Kidney (tissue), 13 donors: ENCODE measurements at regions not wholly inside any gene's neighbourhood (a gene's known extent, or its start where the extent isn't known, plus 50 kb on each side); places are given as distances from the start of the nearest gene placed in this dataset.

Experiments
- DNase-seq, 5 donors: peaks; one replicate each; pipeline ENCODE4 v3.0.0-alpha.2; 2013 to 2020
- FAIRE-seq: peaks from 2 replicates; lab custom pipeline; 2012; peaks lifted over from hg19 to GRCh38; lab: Jason Lieb, UNC
- H3K27ac ChIP-seq, 2 donors: one replicate each; pipeline ENCODE4 v1.7.0; 2013; ENCODE audit warnings: low read depth in 2 of 2, low read length in 2 of 2, inconsistent platforms in 1 of 2
- H3K27me3 ChIP-seq: one replicate; pipeline ENCODE4 v1.7.1; 2013; ENCODE audit warnings: low read length, inconsistent platforms; ENCODE audit not compliant: control insufficient read depth, insufficient read depth
- H3K36me3 ChIP-seq, 3 donors: one replicate each; pipeline versions ENCODE4 v1.7.0 to v1.7.1; 2013; ENCODE audit warnings: low read length in 3 of 3, control low read depth in 1 of 3, inconsistent platforms in 1 of 3; ENCODE audit not compliant: insufficient read depth in 3 of 3, control insufficient read depth in 2 of 3
- H3K4me1 ChIP-seq, 3 donors: one replicate each; pipeline versions ENCODE4 v1.7.0 to v1.7.1; 2013; ENCODE audit warnings: low read length in 3 of 3, inconsistent platforms in 1 of 3, low read depth in 1 of 3; ENCODE audit not compliant: control insufficient read depth in 2 of 3, insufficient read depth in 2 of 3
- H3K4me3 ChIP-seq, 3 donors: one replicate each; pipeline versions ENCODE4 v1.7.0 to v1.8.1; 2013; ENCODE audit warnings: low read length in 3 of 3, control low read depth in 1 of 3, inconsistent platforms in 1 of 3
- H3K9ac ChIP-seq, 3 donors: one replicate each; pipeline versions ENCODE4 v1.7.0 to v1.7.1; 2013; ENCODE audit warnings: low read length in 3 of 3, control low read depth in 1 of 3, inconsistent platforms in 1 of 3
- H3K9me3 ChIP-seq, 3 donors: one replicate each; pipeline versions ENCODE4 v1.7.0 to v1.7.1; 2013; ENCODE audit warnings: low read length in 3 of 3, control low read depth in 1 of 3, inconsistent platforms in 1 of 3; ENCODE audit not compliant: control insufficient read depth in 2 of 3, insufficient read depth in 1 of 3
- intact Hi-C: fragments of 100-400 bp; cut with DNase I; formaldehyde crosslinking; loops from one replicate; pipeline ENCODE4 v1.11.1; 2022
- TF ChIP-seq, protein P1 (sequence below): IDR thresholded peaks from 3 replicates; pipeline ENCODE4 v1.5.1; 2012; ENCODE audit warnings: mild to moderate bottlenecking, moderate library complexity, borderline replicate concordance; ENCODE audit not compliant: insufficient read depth; ENCODE audit errors: extremely low read depth
- donor health status: control.
- donor health status: control.
- donor health status: control.
- donor health status: control.
- donor health status: control.
- donor health status: DM: yes; HTN: yes; CAD: no.
- donor health status: Normal renal cell carcinoma (clear cell type).

DNA sequence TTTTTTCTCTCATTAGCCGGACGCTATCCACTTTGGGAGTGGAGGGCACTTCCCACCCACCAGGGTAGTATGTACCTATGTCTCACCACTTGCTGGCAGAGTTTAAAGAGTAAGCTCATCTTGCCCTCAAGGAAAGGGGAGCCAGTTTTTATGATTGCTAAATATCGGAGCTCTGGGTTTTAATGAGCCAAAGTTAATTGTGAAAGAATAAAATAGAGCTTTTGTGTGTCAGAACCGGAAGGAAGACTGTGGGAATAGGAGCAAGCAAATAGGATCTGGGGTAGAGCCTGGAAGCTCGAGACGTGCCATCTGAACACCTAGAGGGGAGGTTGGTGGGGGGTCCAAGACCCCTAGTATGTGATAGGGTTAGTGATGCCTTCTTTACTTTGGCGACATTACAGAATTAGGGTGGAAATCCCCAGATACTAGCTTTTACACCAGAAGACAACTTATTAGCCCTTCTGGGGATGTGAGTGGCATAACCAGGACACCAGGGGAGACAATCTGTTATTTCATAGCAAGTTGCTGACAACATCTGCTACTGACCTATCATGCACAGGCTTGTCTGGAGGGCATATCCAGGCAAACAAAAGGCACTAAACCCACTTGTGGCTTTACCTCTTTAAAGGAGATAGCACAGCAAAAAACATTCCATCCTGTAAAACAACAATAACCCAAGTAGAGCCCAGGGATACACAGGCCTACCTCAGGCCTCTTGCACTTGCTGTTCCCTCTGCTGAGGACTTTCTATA is 333.8 kb downstream of the ZNF621 start:
- TF ChIP-seq, protein P1, sequence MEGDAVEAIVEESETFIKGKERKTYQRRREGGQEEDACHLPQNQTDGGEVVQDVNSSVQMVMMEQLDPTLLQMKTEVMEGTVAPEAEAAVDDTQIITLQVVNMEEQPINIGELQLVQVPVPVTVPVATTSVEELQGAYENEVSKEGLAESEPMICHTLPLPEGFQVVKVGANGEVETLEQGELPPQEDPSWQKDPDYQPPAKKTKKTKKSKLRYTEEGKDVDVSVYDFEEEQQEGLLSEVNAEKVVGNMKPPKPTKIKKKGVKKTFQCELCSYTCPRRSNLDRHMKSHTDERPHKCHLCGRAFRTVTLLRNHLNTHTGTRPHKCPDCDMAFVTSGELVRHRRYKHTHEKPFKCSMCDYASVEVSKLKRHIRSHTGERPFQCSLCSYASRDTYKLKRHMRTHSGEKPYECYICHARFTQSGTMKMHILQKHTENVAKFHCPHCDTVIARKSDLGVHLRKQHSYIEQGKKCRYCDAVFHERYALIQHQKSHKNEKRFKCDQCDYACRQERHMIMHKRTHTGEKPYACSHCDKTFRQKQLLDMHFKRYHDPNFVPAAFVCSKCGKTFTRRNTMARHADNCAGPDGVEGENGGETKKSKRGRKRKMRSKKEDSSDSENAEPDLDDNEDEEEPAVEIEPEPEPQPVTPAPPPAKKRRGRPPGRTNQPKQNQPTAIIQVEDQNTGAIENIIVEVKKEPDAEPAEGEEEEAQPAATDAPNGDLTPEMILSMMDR, result no peak
- no peaks in the 10 kb centered on the region for H3K9me3 ChIP-seq
- FAIRE-seq (no peak), DNase-seq (no peak)
- no peaks in the 10 kb centered on the region for H3K36me3 ChIP-seq
- H3K27me3 ChIP-seq, result no peaks in the 10 kb centered on the region
- H3K4me1 ChIP-seq, result no peaks in the 10 kb centered on the region
- intact Hi-C loops, result no loop called here
- H3K9ac ChIP-seq, result no peak overlapping the region
- no peak overlapping the region for H3K4me3 ChIP-seq
- no peak overlapping the region for H3K27ac ChIP-seq

- H3K4me3 ChIP-seq, result no peak overlapping the region
- no peaks in the 10 kb centered on the region for H3K27me3 ChIP-seq
- no peaks in the 10 kb centered on the region for H3K9me3 ChIP-seq
- no peak for FAIRE-seq
- DNase-seq, result no peak
- TF ChIP-seq, protein P1, result no peak
- no peak overlapping the region for H3K27ac ChIP-seq
- no peaks in the 10 kb centered on the region for H3K4me1 ChIP-seq
- H3K9ac ChIP-seq, result no peak overlapping the region
- intact Hi-C loops, result no loop called here
- H3K36me3 ChIP-seq, result no peaks in the 10 kb centered on the region
Observed at GRCh38 chr3:40862946-40863345, 336.4 kb upstream of the CTNNB1 start.

DNA sequence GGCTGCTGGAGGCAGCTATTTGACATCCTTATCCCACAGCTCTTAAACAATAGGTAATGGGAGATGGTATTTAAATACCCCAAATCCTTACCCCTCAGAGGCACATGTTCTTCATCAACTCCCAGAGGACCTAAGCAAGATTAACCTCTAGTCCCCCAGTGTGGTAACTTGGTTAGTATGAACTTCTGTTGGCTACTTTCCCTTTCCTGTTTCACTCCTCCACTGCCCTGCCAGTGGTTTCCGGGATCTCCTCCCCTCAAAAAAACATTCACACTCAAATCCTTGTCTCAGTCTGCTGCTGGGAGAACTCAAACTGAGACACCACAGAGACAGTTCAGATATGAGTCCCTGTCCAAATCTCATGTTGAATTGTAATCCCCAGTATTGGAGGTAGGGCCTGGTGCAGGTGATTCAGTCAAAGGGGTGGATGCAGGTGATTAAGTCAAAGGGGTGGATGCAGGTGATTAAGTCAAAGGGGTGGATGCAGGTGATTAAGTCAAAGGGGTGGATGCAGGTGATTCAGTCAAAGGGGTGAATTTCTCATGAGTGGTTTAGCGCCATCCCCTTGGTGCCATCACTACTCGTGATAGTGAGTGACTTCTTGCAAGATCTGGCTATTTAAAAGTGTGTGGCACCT is 335.0 kb upstream of the CTNNB1 start:
- H3K4me3 ChIP-seq, result no peak overlapping the region
- no peak for DNase-seq
- H3K36me3 ChIP-seq, result no peaks in the 10 kb centered on the region
- H3K9ac ChIP-seq, result no peak overlapping the region
- H3K27me3 ChIP-seq, result no peaks in the 10 kb centered on the region
- intact Hi-C loops, result no loop called here
- no peaks in the 10 kb centered on the region for H3K9me3 ChIP-seq
- no peak for FAIRE-seq
- TF ChIP-seq, protein P1, result no peak
- no peak overlapping the region for H3K27ac ChIP-seq
- H3K4me1 ChIP-seq, result no peaks in the 10 kb centered on the region
